ENCODE measurements at regions not wholly inside any gene's neighbourhood (a gene's known extent, or its start where the extent isn't known, plus 50 kb on each side); places are given as distances from the start of the nearest gene placed in this dataset.
"Not testable (repeated sequence)": the region's sequence is repeated elsewhere in the genome, so short reads cannot be mapped to it uniquely, and the experiment has no call there.

- ATAC-seq, result no peak
- no peak for DNase-seq (ENCODE audit: missing footprints)
- intact Hi-C loops (cut with DNase I), result no loop called here
Observed at GRCh38 chr5:114858665-114859437, 310.9 kb downstream of the TRIM36 start.

GRCh38 chr5:114857941-114858551, 311.7 kb downstream of the TRIM36 start:
- no peak for ATAC-seq
- intact Hi-C loops (cut with DNase I), result no loop called here
- DNase-seq (ENCODE audit: missing footprints), result no peak

GRCh38 chr5:114844711-114845110, 325.0 kb downstream of the TRIM36 start:
- intact Hi-C loops (cut with DNase I); DNase-seq (ENCODE audit: missing footprints): not testable (repeated sequence)

GRCh38 chr5:114839360-114839759, 330.3 kb downstream of the TRIM36 start:
- no peak for DNase-seq (ENCODE audit: missing footprints)
- intact Hi-C loops (cut with DNase I), result no loop called here
- ATAC-seq, result no peak

More at GRCh38 chr5:114844711-114845110, 325.0 kb downstream of the TRIM36 start:
- not testable (repeated sequence) for ATAC-seq

- intact Hi-C loops (cut with DNase I), result no loop called here
- ATAC-seq (no peak), DNase-seq (ENCODE audit: missing footprints) (no peak)
Observed at GRCh38 chr5:114838937-114839336, 330.8 kb downstream of the TRIM36 start.

- DNase-seq (ENCODE audit: missing footprints), result no peak
- intact Hi-C loops (cut with DNase I), result no loop called here
- ATAC-seq, result no peak
Observed at GRCh38 chr5:114830114-114830513, 339.6 kb downstream of the TRIM36 start.

- no peak for DNase-seq (ENCODE audit: missing footprints)
- intact Hi-C loops (cut with DNase I), result no loop called here
- ATAC-seq, result no peak
Observed at GRCh38 chr5:114822863-114823262, 346.8 kb downstream of the TRIM36 start.

GRCh38 chr5:114822436-114822835, 347.3 kb downstream of the TRIM36 start:
- intact Hi-C loops (cut with DNase I), result no loop called here
- ATAC-seq, result no peak

GRCh38 chr5:114790403-114790792, 379.3 kb downstream of the TRIM36 start:
- intact Hi-C loops (cut with DNase I), result no loop called here
- no peak for DNase-seq (ENCODE audit: missing footprints)
- no peak for ATAC-seq

More at GRCh38 chr5:114822436-114822835, 347.3 kb downstream of the TRIM36 start:
- DNase-seq (ENCODE audit: missing footprints), result no peak

GRCh38 chr5:114789773-114790402, 379.8 kb downstream of the TRIM36 start:
- ATAC-seq (no peak), DNase-seq (ENCODE audit: missing footprints) (no peak)
- intact Hi-C loops (cut with DNase I), result loop anchor here (5.0 kb wide), 1 partner anchor 1178 kb away; no protein-coding TSS in a partner anchor

- intact Hi-C loops (cut with DNase I), result no loop called here
- ATAC-seq (peak; percentile 90), DNase-seq (ENCODE audit: missing footprints) (peak; percentile 83)
Observed at GRCh38 chr5:114782869-114783268, 386.8 kb downstream of the TRIM36 start.

- intact Hi-C loops (cut with DNase I), result no loop called here
- no peak for DNase-seq (ENCODE audit: missing footprints)
- ATAC-seq, result no peak
Observed at GRCh38 chr5:114782177-114782576, 387.5 kb downstream of the TRIM36 start.

GRCh38 chr5:114780290-114780689, 389.4 kb downstream of the TRIM36 start:
- ATAC-seq (no peak), DNase-seq (ENCODE audit: missing footprints) (no peak)
- intact Hi-C loops (cut with DNase I), result no loop called here

GRCh38 chr5:114744406-114744805, 382.5 kb downstream of the KCNN2 start:
- intact Hi-C loops (cut with DNase I), result no loop called here
- ATAC-seq (no peak), DNase-seq (ENCODE audit: missing footprints) (no peak)

GRCh38 chr5:114734238-114734637, 372.4 kb downstream of the KCNN2 start:
- no peak for DNase-seq (ENCODE audit: missing footprints)
- no peak for ATAC-seq
- intact Hi-C loops (cut with DNase I), result no loop called here

- intact Hi-C loops (cut with DNase I), result no loop called here
- no peak for ATAC-seq
- DNase-seq (ENCODE audit: missing footprints), result no peak
Observed at GRCh38 chr5:114729986-114730385, 368.1 kb downstream of the KCNN2 start.

- DNase-seq (ENCODE audit: missing footprints), result no peak
- no peak for ATAC-seq
- intact Hi-C loops (cut with DNase I), result no loop called here
Observed at GRCh38 chr5:114727358-114727757, 365.5 kb downstream of the KCNN2 start.

- intact Hi-C loops (cut with DNase I), result no loop called here
- DNase-seq (ENCODE audit: missing footprints) (no peak), ATAC-seq (no peak)
Observed at GRCh38 chr5:114726131-114726530, 364.3 kb downstream of the KCNN2 start.

GRCh38 chr5:114719268-114719667, 357.4 kb downstream of the KCNN2 start:
- no peak for DNase-seq (ENCODE audit: missing footprints)
- no peak for ATAC-seq

GRCh38 chr5:114716955-114717354, 355.1 kb downstream of the KCNN2 start:
- ATAC-seq, result no peak
- DNase-seq (ENCODE audit: missing footprints), result no peak
- intact Hi-C loops (cut with DNase I), result no loop called here

More at GRCh38 chr5:114719268-114719667, 357.4 kb downstream of the KCNN2 start:
- intact Hi-C loops (cut with DNase I), result no loop called here

Data from Right ventricle myocardium inferior (tissue), 1 donor.